H1 (cell line): ENCODE measurements at regions not wholly inside any gene's neighbourhood (a gene's known extent, or its start where the extent isn't known, plus 50 kb on each side); places are given as distances from the start of the nearest gene placed in this dataset.

ENCODE experiments used
- CTCF ChIA-PET: fragments of 300-600 bp; sonication (Branson Sonifier 250); formaldehyde crosslinking; loops from one replicate; lab custom pipeline; 2021; ENCODE audit not compliant: partially characterized antibody; lab: Charles Lee
- POLR2A ChIA-PET: fragments of 300-600 bp; sonication (Branson Sonifier 250); formaldehyde crosslinking; loops from one replicate; lab custom pipeline; 2021; ENCODE audit warnings: inconsistent platforms; ENCODE audit not compliant: partially characterized antibody; lab: Charles Lee
- DNase-seq, 2 experiments: peaks; one replicate each; pipeline versions ENCODE4 v3.0.0 to v3.0.0-alpha.2; 2010 to 2022; ENCODE audit warnings: low spot score in 2 of 2, low read depth in 1 of 2, mixed read lengths in 1 of 2
- FAIRE-seq: peaks from 2 replicates; lab custom pipeline; 2011; peaks lifted over from hg19 to GRCh38; lab: Jason Lieb, UNC
- H2AFZ ChIP-seq: 2 replicates; pipeline ENCODE4 v1.8.1; 2012; ENCODE audit warnings: low read length, inconsistent platforms
- H2AK5ac ChIP-seq: 2 replicates; pipeline ENCODE4 v1.6.1; 2013; ENCODE audit warnings: low read depth, low read length
- H2BK120ac ChIP-seq: replicated peaks from 2 replicates; pipeline ENCODE3; 2013; ENCODE audit warnings: low read depth, low read length, inconsistent platforms
- H2BK12ac ChIP-seq: 2 replicates; pipeline ENCODE4 v1.6.1; 2013; ENCODE audit warnings: low read depth, low read length
- H2BK15ac ChIP-seq: 2 replicates; pipeline ENCODE4 v1.6.1; 2013; ENCODE audit warnings: low read length
- H2BK20ac ChIP-seq: 2 replicates; pipeline ENCODE4 v1.6.1; 2013; ENCODE audit warnings: low read length
- H2BK5ac ChIP-seq: 2 replicates; pipeline ENCODE4 v1.6.1; 2013; ENCODE audit warnings: low read depth, low read length
- H3K14ac ChIP-seq: 2 replicates; pipeline ENCODE4 v1.6.1; 2013; ENCODE audit warnings: inconsistent platforms; ENCODE audit not compliant: insufficient read length
- H3K18ac ChIP-seq: 2 replicates; pipeline ENCODE4 v1.6.1; 2013; ENCODE audit warnings: low read length; ENCODE audit errors: extremely low read depth
- H3K23ac ChIP-seq: 2 replicates; pipeline ENCODE4 v1.6.1; 2013; ENCODE audit warnings: inconsistent platforms; ENCODE audit not compliant: insufficient read length
- H3K23me2 ChIP-seq: 2 replicates; pipeline ENCODE4 v1.6.1; 2013; ENCODE audit warnings: low read depth, low read length
- H3K27ac ChIP-seq: 2 replicates; pipeline ENCODE4 v1.6.1; 2011; ENCODE audit warnings: low read depth, low read length, inconsistent platforms
- H3K27me3 ChIP-seq, 4 experiments: replicated peaks in 1 of 4; 1 replicate in 1 of 4; 2 replicates in 3 of 4; pipeline versions ENCODE4 v1.6.1 to v1.8.1; 2011 to 2013; ENCODE audit warnings: low read length in 3 of 4, mild to moderate bottlenecking in 3 of 4, inconsistent platforms in 2 of 4, mixed read lengths in 2 of 4, moderate library complexity in 1 of 4; ENCODE audit not compliant: control insufficient read depth in 3 of 4, insufficient read depth in 3 of 4; ENCODE audit errors: extremely low read depth in 1 of 4
- H3K36me3 ChIP-seq, 4 experiments: 2 replicates each; pipeline versions ENCODE4 v1.6.1 to v1.8.1; 2011 to 2013; ENCODE audit warnings: mild to moderate bottlenecking in 4 of 4, low read length in 3 of 4, moderate library complexity in 2 of 4, control low read depth in 1 of 4, inconsistent platforms in 1 of 4; ENCODE audit not compliant: insufficient read depth in 4 of 4, control insufficient read depth in 2 of 4
- H3K4ac ChIP-seq: replicated peaks from 2 replicates; pipeline ENCODE3; 2013; ENCODE audit warnings: low read length, low read depth, mixed read lengths, inconsistent platforms; ENCODE audit not compliant: insufficient read length
- H3K4me1 ChIP-seq, 4 experiments: replicated peaks in 1 of 4; 1 replicate in 1 of 4; 2 replicates in 3 of 4; pipeline versions ENCODE4 v1.6.1 to v1.8.1; 2011 to 2013; ENCODE audit warnings: low read length in 3 of 4, inconsistent platforms in 2 of 4, mixed read lengths in 1 of 4; ENCODE audit not compliant: insufficient read depth in 4 of 4, control insufficient read depth in 3 of 4
- H3K4me2 ChIP-seq, 2 experiments: 2 replicates each; pipeline versions ENCODE4 v1.6.1 to v1.8.1; 2011 to 2013; ENCODE audit warnings: low read depth in 2 of 2, low read length in 2 of 2, control low read depth in 1 of 2, inconsistent platforms in 1 of 2, mild to moderate bottlenecking in 1 of 2; ENCODE audit not compliant: insufficient read depth in 1 of 2
- H3K4me3 ChIP-seq, 4 experiments: fragments of 200-600, 300-600 bp in 1 of 4; sonication (generic), shearing (Covaris generic), sonication (Bioruptor Twin) in 1 of 4; 2 replicates each; pipeline versions ENCODE4 v1.5.1 to v1.8.1; 2011 to 2016; ENCODE audit warnings: low read length in 4 of 4, low read depth in 3 of 4, control low read depth in 2 of 4, inconsistent platforms in 2 of 4, mild to moderate bottlenecking in 2 of 4, mixed read lengths in 1 of 4, moderate library complexity in 1 of 4; ENCODE audit not compliant: insufficient read depth in 2 of 4; ENCODE audit errors: extremely low read depth in 1 of 4
- H3K56ac ChIP-seq: replicated peaks from 2 replicates; pipeline ENCODE3; 2013; ENCODE audit warnings: low read depth, mild to moderate bottlenecking, mixed read lengths, low read length, inconsistent platforms; ENCODE audit not compliant: insufficient read length
- H3K79me1 ChIP-seq: 2 replicates; pipeline ENCODE4 v1.6.1; 2013; ENCODE audit warnings: low read depth, low read length, control low read depth
- H3K79me2 ChIP-seq, 2 experiments: 2 replicates each; pipeline versions ENCODE4 v1.6.1 to v1.8.1; 2012 to 2013; ENCODE audit warnings: low read length in 2 of 2, mild to moderate bottlenecking in 2 of 2, inconsistent platforms in 1 of 2; ENCODE audit not compliant: insufficient read depth in 2 of 2, control insufficient read depth in 1 of 2
- H3K9ac ChIP-seq, 4 experiments: replicated peaks in 1 of 4; 1 replicate in 1 of 4; 2 replicates in 3 of 4; pipeline versions ENCODE4 v1.6.1 to v1.8.1; 2011 to 2013; ENCODE audit warnings: low read depth in 3 of 4, low read length in 3 of 4, control low read depth in 2 of 4, mild to moderate bottlenecking in 2 of 4, moderate library complexity in 2 of 4, inconsistent platforms in 1 of 4; ENCODE audit errors: extremely low read depth in 1 of 4
- H3K9me3 ChIP-seq, 2 experiments: 2 replicates each; pipeline versions ENCODE4 v1.6.1 to v1.8.1; 2012 to 2013; ENCODE audit warnings: mild to moderate bottlenecking in 2 of 2, moderate library complexity in 2 of 2, control low read depth in 1 of 2, inconsistent platforms in 1 of 2, low read depth in 1 of 2, low read length in 1 of 2, mixed read lengths in 1 of 2; ENCODE audit not compliant: insufficient read depth in 2 of 2
- H4K20me1 ChIP-seq, 2 experiments: replicated peaks in 1 of 2; 2 replicates each; pipeline versions ENCODE3 to v1.8.1; 2011 to 2013; ENCODE audit warnings: inconsistent platforms in 2 of 2, low read length in 2 of 2, mild to moderate bottlenecking in 1 of 2; ENCODE audit not compliant: insufficient read depth in 2 of 2, control insufficient read depth in 1 of 2
- H4K5ac ChIP-seq: 2 replicates; pipeline ENCODE4 v1.6.1; 2013; ENCODE audit warnings: low read length, low read depth, mixed read lengths, inconsistent platforms; ENCODE audit not compliant: insufficient read length
- H4K8ac ChIP-seq: 2 replicates; pipeline ENCODE4 v1.8.0; 2013; ENCODE audit warnings: mild to moderate bottlenecking, moderate library complexity, low read length, inconsistent platforms; ENCODE audit not compliant: insufficient read depth; ENCODE audit errors: extremely low read depth
- H4K91ac ChIP-seq: replicated peaks from 2 replicates; pipeline ENCODE3; 2013; ENCODE audit warnings: low read length, mixed read lengths, inconsistent platforms; ENCODE audit not compliant: insufficient read length
- ASH2L ChIP-seq: fragments of 200-600, 300-600 bp; sonication (generic); IDR thresholded peaks from one replicate; pipeline ENCODE4 v1.7.1; 2017; ENCODE audit warnings: low read length
- ATF2 ChIP-seq: IDR thresholded peaks from 2 replicates; pipeline ENCODE4 v1.6.1; 2012; ENCODE audit warnings: low read length, inconsistent platforms
- CBX5 ChIP-seq: fragments of 300-800, 300-1000 bp; sonication (generic); IDR thresholded peaks from 2 replicates; pipeline ENCODE4 v1.7.1; 2016; ENCODE audit warnings: antibody characterized with exemption, low read length, low read depth
- CTBP2 ChIP-seq: IDR thresholded peaks from 2 replicates; pipeline ENCODE4 v1.7.0; 2011; ENCODE audit warnings: borderline replicate concordance, mild to moderate bottlenecking, moderate library complexity, mixed read lengths, low read length; ENCODE audit not compliant: insufficient read depth, insufficient read length
- GABPA ChIP-seq: IDR thresholded peaks from 2 replicates; pipeline ENCODE4 v1.6.1; 2011; ENCODE audit warnings: mild to moderate bottlenecking, low read length, moderate library complexity, borderline replicate concordance; ENCODE audit not compliant: insufficient read depth
- JUN ChIP-seq: IDR thresholded peaks from 2 replicates; pipeline ENCODE4 v1.6.1; 2011; ENCODE audit warnings: low read depth, mild to moderate bottlenecking, improper control_type of control experiment, low read length
- KDM5A ChIP-seq: fragments of 200-600 bp; IDR thresholded peaks from 2 replicates; pipeline ENCODE4 v1.7.1; 2012; ENCODE audit warnings: mild to moderate bottlenecking, low read length, inconsistent platforms, mixed read lengths
- MAFK ChIP-seq: IDR thresholded peaks from 2 replicates; pipeline ENCODE4 v1.6.1; 2012; ENCODE audit warnings: low read depth, mild to moderate bottlenecking, improper control_type of control experiment, low read length
- PHF8 ChIP-seq: fragments of 200-600 bp; sonication (generic); conservative IDR thresholded peaks from 2 replicates; pipeline ENCODE4 v1.7.1; 2012; ENCODE audit warnings: low read depth, mild to moderate bottlenecking, inconsistent platforms, low read length, moderate library complexity
- SAP30 ChIP-seq: fragments of 300-600 bp; sonication (generic); IDR thresholded peaks from 2 replicates; pipeline ENCODE4 v1.7.1; 2012; ENCODE audit warnings: low read length, moderate library complexity, mild to moderate bottlenecking, inconsistent platforms; ENCODE audit not compliant: insufficient read depth, insufficient replicate concordance
- TAF1 ChIP-seq: IDR thresholded peaks from 2 replicates; pipeline ENCODE4 v1.6.1; 2011; ENCODE audit warnings: mild to moderate bottlenecking, low read depth, low read length
- TBP ChIP-seq: IDR thresholded peaks from 2 replicates; pipeline ENCODE4 v1.6.1; 2011; ENCODE audit warnings: low read depth, low read length, improper control_type of control experiment
- TEAD4 ChIP-seq: IDR thresholded peaks from 2 replicates; pipeline ENCODE4 v1.6.1; 2012; ENCODE audit warnings: low read depth, low read length, inconsistent platforms, mixed read lengths
- YY1 ChIP-seq: IDR thresholded peaks from 2 replicates; pipeline ENCODE4 v1.6.1; 2011; ENCODE audit warnings: low read depth, mild to moderate bottlenecking, low read length
- WGBS, 2 experiments: shearing (Covaris generic) in 1 of 2; methylation state at CpG; one replicate each; pipeline versions ENCODE4 v1.1.6 to v1.1.7; 2013 to 2015; ENCODE audit warnings: low lambda C conversion rate in 2 of 2, mixed read lengths in 2 of 2, inconsistent platforms in 1 of 2, low coverage in 1 of 2, missing lambda C conversion rate in 1 of 2; ENCODE audit not compliant: insufficient replicate concordance in 2 of 2, insufficient coverage in 1 of 2, insufficient read length in 1 of 2; ENCODE audit errors: extremely low coverage in 1 of 2, missing lambda C conversion rate in 1 of 2; 5-methylcytosine and 5-hydroxymethylcytosine counted together

- H2AFZ ChIP-seq: no peak overlapping the region
- H3K23ac ChIP-seq: no peak overlapping the region
- no peaks in the 10 kb centered on the region for H3K79me1 ChIP-seq
- H3K4me2 ChIP-seq: no peak overlapping the region
- no peaks in the 10 kb centered on the region for H3K4me1 ChIP-seq
- 93% methylated on average over 3 of the region's 3 CpGs; no CpG with 5 or more reads in 1 of the 2 experiments for WGBS, 2 experiments
- H3K9ac ChIP-seq: no peak overlapping the region
- H3K14ac ChIP-seq: no peak overlapping the region
- no peak overlapping the region for H4K8ac ChIP-seq
- no peak overlapping the region for H2BK12ac ChIP-seq
- POLR2A ChIA-PET: no interaction called here
- no peak overlapping the region for H3K18ac ChIP-seq
- H4K91ac ChIP-seq: no peak overlapping the region
- no peak overlapping the region for H4K5ac ChIP-seq
- TF ChIP-seq KDM5A (no peak), MAFK (no peak), SAP30 (no peak), ASH2L (no peak), PHF8 (no peak), YY1 (no peak), CBX5 (no peak), CTBP2 (no peak), GABPA (no peak), TEAD4 (no peak), TAF1 (no peak), TBP (no peak), JUN (no peak), ATF2 (no peak)
- TF ChIP-seq, all 59 proteins: peak for 0
- no peak overlapping the region for H3K27ac ChIP-seq
- no peak overlapping the region for H2BK5ac ChIP-seq
- no peak overlapping the region for H3K4me3 ChIP-seq
- H3K27me3 ChIP-seq: no peaks in the 10 kb centered on the region
- H3K9me3 ChIP-seq: no peaks in the 10 kb centered on the region
- FAIRE-seq (no peak), DNase-seq (no peak)
- H3K36me3 ChIP-seq: no peaks in the 10 kb centered on the region
- H3K79me2 ChIP-seq: no peaks in the 10 kb centered on the region
- H3K4ac ChIP-seq: no peak overlapping the region
- H2BK20ac ChIP-seq: no peak overlapping the region
- no peak overlapping the region for H3K56ac ChIP-seq
- no peak overlapping the region for H2BK120ac ChIP-seq
- CTCF ChIA-PET: no interaction called here
- no peak overlapping the region for H2AK5ac ChIP-seq
- no peak overlapping the region for H2BK15ac ChIP-seq
- H4K20me1 ChIP-seq: no peaks in the 10 kb centered on the region
- H3K23me2 ChIP-seq: no peaks in the 10 kb centered on the region
Observed at GRCh38 chr15:61376516-61376915, 147.4 kb upstream of the RORA start.
